Body of pancreas (tissue), 4 donors: ENCODE measurements at regions not wholly inside any gene's neighbourhood (a gene's known extent, or its start where the extent isn't known, plus 50 kb on each side); places are given as distances from the start of the nearest gene placed in this dataset.

ENCODE experiments used
- CTCF ChIP-seq, 7 experiments: fragments of 450-650 bp in 4 of 7; fragments of 200-600 bp in 3 of 7; sonication (generic) in 3 of 7; IDR thresholded peaks; one replicate each; pipeline ENCODE4 v1.5.1; 2016 to 2019; ENCODE audit warnings: antibody characterized with exemption in 7 of 7
- POLR2A ChIP-seq, 3 donors: fragments of 450-650 bp; IDR thresholded peaks; one replicate each; pipeline ENCODE4 v1.6.1; 2016; ENCODE audit warnings: antibody characterized with exemption in 3 of 3, mild to moderate bottlenecking in 2 of 3

GRCh38 chr6:137764464-137764863 is 102.6 kb upstream of the TNFAIP3 start:
- TF ChIP-seq CTCF (IDR thresholded peaks at IDR 0.05) (no peak), POLR2A (IDR thresholded peaks at IDR 0.05) (no peak)
